NCI-H146 (cell line): ENCODE measurements at regions not wholly inside any gene's neighbourhood (a gene's known extent, or its start where the extent isn't known, plus 50 kb on each side); places are given as distances from the start of the nearest gene placed in this dataset.

Source experiments
- DNase-seq: peaks from one replicate; lab custom pipeline; 2025; lab: John Stamatoyannopoulos, UW

- no peak for DNase-seq
These were observed 51.4 kb upstream of the SEC61G start for GRCh38 chr7:54810401-54810800.

- DNase-seq, result no peak
These were observed 52.2 kb upstream of the SEC61G start for GRCh38 chr7:54811041-54811845.

GRCh38 chr7:54811846-54812254 lies 52.8 kb upstream of the SEC61G start:
- DNase-seq, result no peak

- DNase-seq, result no peak
These were observed 53.8 kb upstream of the SEC61G start for GRCh38 chr7:54812756-54813322.

- DNase-seq, result no peak
These were observed 54.4 kb upstream of the SEC61G start for GRCh38 chr7:54813398-54813797.

- DNase-seq, result no peak
These were observed 55.4 kb upstream of the SEC61G start for GRCh38 chr7:54814401-54814800.

- no peak for DNase-seq
These were observed 58.1 kb upstream of the SEC61G start for GRCh38 chr7:54817152-54817551.

GRCh38 chr7:54823776-54824175 lies 64.8 kb upstream of the SEC61G start:
- DNase-seq, result no peak

- DNase-seq, result no peak
These were observed 65.6 kb upstream of the SEC61G start for GRCh38 chr7:54824655-54825054.

- no peak for DNase-seq
These were observed 66.4 kb upstream of the SEC61G start for GRCh38 chr7:54825368-54825767.

GRCh38 chr7:54827734-54828133 lies 68.7 kb upstream of the SEC61G start:
- no peak for DNase-seq

- no peak for DNase-seq
These were observed 72.1 kb upstream of the SEC61G start for GRCh38 chr7:54831046-54831643.

- no peak for DNase-seq
These were observed 72.7 kb upstream of the SEC61G start for GRCh38 chr7:54831644-54832095.

- DNase-seq, result no peak
These were observed 74.0 kb upstream of the SEC61G start for GRCh38 chr7:54833001-54833467.

- no peak for DNase-seq
These were observed 78.2 kb upstream of the SEC61G start for GRCh38 chr7:54837168-54837567.

GRCh38 chr7:54837761-54838160 lies 78.8 kb upstream of the SEC61G start:
- no peak for DNase-seq

GRCh38 chr7:54838175-54838910 lies 79.3 kb upstream of the SEC61G start:
- DNase-seq, result no peak

GRCh38 chr7:54839575-54840213 lies 80.7 kb upstream of the SEC61G start:
- no peak for DNase-seq

- DNase-seq, result no peak
These were observed 83.0 kb upstream of the SEC61G start for GRCh38 chr7:54841772-54842697.

- DNase-seq, result no peak
These were observed 84.9 kb upstream of the SEC61G start for GRCh38 chr7:54843841-54844355.

- no peak for DNase-seq
These were observed 87.3 kb upstream of the SEC61G start for GRCh38 chr7:54846273-54846672.
